Testis (tissue), 2 donors: ENCODE measurements at regions not wholly inside any gene's neighbourhood (a gene's known extent, or its start where the extent isn't known, plus 50 kb on each side); places are given as distances from the start of the nearest gene placed in this dataset.

Experiments used
- POLR2A ChIP-seq: fragments of 450-650 bp; IDR thresholded peaks from one replicate; pipeline ENCODE4 v1.6.1; 2017; ENCODE audit warnings: antibody characterized with exemption, mild to moderate bottlenecking, moderate library complexity
- TF ChIP-seq, protein P1 (sequence below), 3 experiments: fragments of 450-650 bp in 2 of 3; fragments of 200-600 bp in 1 of 3; sonication (generic) in 1 of 3; IDR thresholded peaks; one replicate each; pipeline ENCODE4 v1.5.1; 2016 to 2019; ENCODE audit warnings: antibody characterized with exemption in 3 of 3, mild to moderate bottlenecking in 2 of 3, moderate library complexity in 1 of 3

DNA sequence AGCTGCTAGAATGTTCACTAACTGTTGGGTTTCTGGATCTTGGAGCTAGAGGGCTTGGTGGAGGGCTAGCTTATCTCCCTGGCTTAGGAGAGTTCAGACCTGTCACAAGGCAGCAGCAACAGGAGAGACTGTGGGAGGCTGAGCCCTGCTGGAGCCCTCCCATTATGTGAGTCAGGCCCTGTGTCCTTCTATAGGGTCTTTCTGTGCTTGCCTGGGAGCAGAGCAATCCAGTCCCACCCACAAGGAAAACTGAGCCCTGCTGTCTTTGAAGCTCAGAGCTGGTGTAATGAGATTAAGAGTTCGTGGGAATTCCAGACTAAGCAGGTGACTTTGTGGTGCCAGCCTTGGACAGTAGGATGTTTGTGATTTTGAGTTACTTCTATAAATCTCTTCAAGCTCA lies 249.0 kb downstream of the TTC32 start:
- TF ChIP-seq, protein P1, sequence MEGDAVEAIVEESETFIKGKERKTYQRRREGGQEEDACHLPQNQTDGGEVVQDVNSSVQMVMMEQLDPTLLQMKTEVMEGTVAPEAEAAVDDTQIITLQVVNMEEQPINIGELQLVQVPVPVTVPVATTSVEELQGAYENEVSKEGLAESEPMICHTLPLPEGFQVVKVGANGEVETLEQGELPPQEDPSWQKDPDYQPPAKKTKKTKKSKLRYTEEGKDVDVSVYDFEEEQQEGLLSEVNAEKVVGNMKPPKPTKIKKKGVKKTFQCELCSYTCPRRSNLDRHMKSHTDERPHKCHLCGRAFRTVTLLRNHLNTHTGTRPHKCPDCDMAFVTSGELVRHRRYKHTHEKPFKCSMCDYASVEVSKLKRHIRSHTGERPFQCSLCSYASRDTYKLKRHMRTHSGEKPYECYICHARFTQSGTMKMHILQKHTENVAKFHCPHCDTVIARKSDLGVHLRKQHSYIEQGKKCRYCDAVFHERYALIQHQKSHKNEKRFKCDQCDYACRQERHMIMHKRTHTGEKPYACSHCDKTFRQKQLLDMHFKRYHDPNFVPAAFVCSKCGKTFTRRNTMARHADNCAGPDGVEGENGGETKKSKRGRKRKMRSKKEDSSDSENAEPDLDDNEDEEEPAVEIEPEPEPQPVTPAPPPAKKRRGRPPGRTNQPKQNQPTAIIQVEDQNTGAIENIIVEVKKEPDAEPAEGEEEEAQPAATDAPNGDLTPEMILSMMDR (IDR thresholded peaks at IDR 0.05), result no peak
- no peak for TF ChIP-seq POLR2A
